IMR-90 (cell line): ENCODE measurements at regions not wholly inside any gene's neighbourhood (a gene's known extent, or its start where the extent isn't known, plus 50 kb on each side); places are given as distances from the start of the nearest gene placed in this dataset.

ENCODE experiments used
- ATAC-seq: fragments of 200-7000 bp; cut with Tn5 transposase; 2 replicates; pipeline ENCODE4 v1.9.1; 2020; ENCODE audit warnings: low read depth, mild to moderate bottlenecking, moderate library complexity
- BruUV-seq: library from RNA; stranded (reverse); fragments of 400-500 nt; replicated peaks from 2 replicates; lab custom pipeline; 2021; lab: Mats Ljungman, UMichigan
- CTCF ChIA-PET: fragments of 300-600 bp; formaldehyde crosslinking; extraction: SDS; loops from one replicate; lab custom pipeline; 2021; ENCODE audit warnings: antibody characterized with exemption; lab: Yijun Ruan, JAX
- POLR2A ChIA-PET: fragments of 300-600 bp; sonication (Branson Sonifier 250); formaldehyde crosslinking; loops from one replicate; lab custom pipeline; 2022; ENCODE audit warnings: antibody characterized with exemption; ENCODE audit not compliant: unreplicated experiment; lab: Charles Lee
- DNase-seq: peaks from one replicate; pipeline ENCODE4 v3.0.0; 2013
- H2AFZ ChIP-seq: replicated peaks from 2 replicates; pipeline ENCODE3; 2013; ENCODE audit warnings: low read length, mild to moderate bottlenecking; ENCODE audit not compliant: poor library complexity
- H2AK5ac ChIP-seq: 2 replicates; pipeline ENCODE4 v1.6.1; 2013; ENCODE audit warnings: low read depth, low read length, inconsistent platforms
- H2AK9ac ChIP-seq: replicated peaks from 2 replicates; pipeline ENCODE3; 2013; ENCODE audit warnings: mild to moderate bottlenecking, low read depth, low read length, moderate library complexity; ENCODE audit not compliant: poor library complexity
- H2BK120ac ChIP-seq: 2 replicates; pipeline ENCODE4 v1.6.1; 2013; ENCODE audit warnings: low read depth, low read length, inconsistent platforms
- H2BK15ac ChIP-seq: 3 replicates; pipeline ENCODE4 v1.6.1; 2013; ENCODE audit warnings: low read depth, low read length, inconsistent platforms
- H2BK20ac ChIP-seq: 2 replicates; pipeline ENCODE4 v1.6.1; 2013; ENCODE audit warnings: low read depth, mild to moderate bottlenecking, inconsistent platforms, low read length, moderate library complexity
- H2BK5ac ChIP-seq: 2 replicates; pipeline ENCODE4 v1.6.1; 2013; ENCODE audit warnings: mild to moderate bottlenecking, low read depth, low read length, inconsistent platforms; ENCODE audit not compliant: poor library complexity, severe bottlenecking
- H3K14ac ChIP-seq: replicated peaks from 2 replicates; pipeline ENCODE4 v1.6.1; 2013; ENCODE audit warnings: low read depth, low read length, inconsistent platforms
- H3K18ac ChIP-seq: 2 replicates; pipeline ENCODE4 v1.6.1; 2013; ENCODE audit warnings: low read depth, low read length, control low read depth
- H3K23ac ChIP-seq: 2 replicates; pipeline ENCODE4 v1.6.1; 2013; ENCODE audit warnings: low read depth, low read length, inconsistent platforms
- H3K27ac ChIP-seq: 2 replicates; pipeline ENCODE4 v1.5.1; 2013; ENCODE audit warnings: mild to moderate bottlenecking, control low read depth, low read length; ENCODE audit not compliant: insufficient read depth
- H3K27me3 ChIP-seq: 2 replicates; pipeline ENCODE4 v1.6.1; 2013; ENCODE audit warnings: low read length; ENCODE audit not compliant: control insufficient read depth, insufficient read depth
- H3K36me3 ChIP-seq: 2 replicates; pipeline ENCODE4 v1.6.1; 2013; ENCODE audit warnings: low read length, mixed read lengths; ENCODE audit not compliant: control insufficient read depth, insufficient read depth
- H3K4ac ChIP-seq: 2 replicates; pipeline ENCODE4 v1.6.1; 2013; ENCODE audit warnings: low read depth, low read length, inconsistent platforms
- H3K4me1 ChIP-seq: 2 replicates; pipeline ENCODE4 v1.6.1; 2013; ENCODE audit warnings: low read length, mixed read lengths; ENCODE audit not compliant: control insufficient read depth, insufficient read depth
- H3K4me2 ChIP-seq: 2 replicates; pipeline ENCODE4 v1.6.1; 2013; ENCODE audit warnings: low read depth, mild to moderate bottlenecking, control low read depth, low read length, moderate library complexity
- H3K4me3 ChIP-seq: 2 replicates; pipeline ENCODE4 v1.5.1; 2013; ENCODE audit warnings: low read depth, mild to moderate bottlenecking, control low read depth, low read length, moderate library complexity; ENCODE audit not compliant: insufficient read depth
- H3K56ac ChIP-seq: 2 replicates; pipeline ENCODE4 v1.6.1; 2013; ENCODE audit warnings: low read length, inconsistent platforms; ENCODE audit not compliant: insufficient read depth; ENCODE audit errors: extremely low read depth
- H3K79me1 ChIP-seq, 2 experiments: 2 replicates each; pipeline ENCODE4 v1.6.1; 2013; ENCODE audit warnings: low read length in 2 of 2, inconsistent platforms in 1 of 2, low read depth in 1 of 2
- H3K9ac ChIP-seq: 2 replicates; pipeline ENCODE4 v1.6.1; 2013; ENCODE audit warnings: low read depth, low read length, control low read depth
- H3K9me1 ChIP-seq: 2 replicates; pipeline ENCODE4 v1.6.1; 2013; ENCODE audit warnings: low read length, inconsistent platforms; ENCODE audit not compliant: insufficient read depth
- H3K9me3 ChIP-seq: 2 replicates; pipeline ENCODE4 v1.6.1; 2013; ENCODE audit warnings: low read length; ENCODE audit not compliant: control insufficient read depth, insufficient read depth
- H4K20me1 ChIP-seq: 2 replicates; pipeline ENCODE4 v1.6.1; 2013; ENCODE audit warnings: low read length, inconsistent platforms; ENCODE audit not compliant: insufficient read depth
- H4K5ac ChIP-seq: 2 replicates; pipeline ENCODE4 v1.6.1; 2013; ENCODE audit warnings: mild to moderate bottlenecking, low read depth, low read length, control low read depth
- H4K8ac ChIP-seq, 2 experiments: 2 replicates each; pipeline ENCODE4 v1.6.1; 2013; ENCODE audit warnings: low read depth in 2 of 2, low read length in 2 of 2, control low read depth in 1 of 2, inconsistent platforms in 1 of 2
- H4K91ac ChIP-seq: 2 replicates; pipeline ENCODE4 v1.6.1; 2013; ENCODE audit warnings: low read depth, low read length, inconsistent platforms; ENCODE audit not compliant: insufficient read depth
- CHD1 ChIP-seq: IDR thresholded peaks from 2 replicates; pipeline ENCODE4 v1.6.1; 2012; ENCODE audit warnings: low read depth, low read length, improper control_type of control experiment
- CTCF ChIP-seq: conservative IDR thresholded peaks from 2 replicates; pipeline ENCODE4 v1.5.1; 2012; ENCODE audit warnings: mild to moderate bottlenecking, low read depth, low read length, improper control_type of control experiment
- FOS ChIP-seq: fragments of 150-350 bp; IDR thresholded peaks from 2 replicates; pipeline ENCODE4 v1.6.1; 2016; ENCODE audit warnings: low read depth, low read length
- MAFK ChIP-seq: IDR thresholded peaks from 2 replicates; pipeline ENCODE4 v1.6.1; 2012; ENCODE audit warnings: low read depth, low read length, improper control_type of control experiment
- MAZ ChIP-seq: IDR thresholded peaks from 2 replicates; pipeline ENCODE4 v1.6.1; 2012; ENCODE audit warnings: low read depth, mild to moderate bottlenecking, low read length, improper control_type of control experiment, moderate library complexity, borderline replicate concordance
- RCOR1 ChIP-seq: IDR thresholded peaks from 2 replicates; pipeline ENCODE4 v1.6.1; 2012; ENCODE audit warnings: mild to moderate bottlenecking, low read length, improper control_type of control experiment; ENCODE audit not compliant: insufficient replicate concordance
- SMC3 ChIP-seq: fragments of 150-350 bp; IDR thresholded peaks from 2 replicates; pipeline ENCODE4 v1.6.1; 2016; ENCODE audit warnings: low read depth, mild to moderate bottlenecking, antibody characterized with exemption, low read length, moderate library complexity
- WGBS, 2 experiments: methylation state at CpG; one replicate each; pipeline versions ENCODE4 v1.1.5 to v1.1.7; 2013; ENCODE audit warnings: missing lambda C conversion rate in 2 of 2; ENCODE audit not compliant: insufficient read length in 1 of 2; ENCODE audit errors: extremely low coverage in 2 of 2; 5-methylcytosine and 5-hydroxymethylcytosine counted together
- dilution Hi-C: fragments of 300-500 bp; cut with HindIII; formaldehyde crosslinking; loops from one replicate; pipeline ENCODE4 v1.14.3; 2018; ENCODE audit warnings: low sequenced_read_pairs; ENCODE audit not compliant: unreplicated experiment
- in situ Hi-C: fragments of 300-500 bp; cut with MboI; formaldehyde crosslinking; loops from 3 replicates; pipeline ENCODE4 v1.14.3; 2019; ENCODE audit warnings: low sequenced_read_pairs, inconsistent platforms, mixed read lengths
- intact Hi-C: fragments of 100-400 bp; cut with micrococcal nuclease; formaldehyde crosslinking; loops from 2 replicates; pipeline ENCODE4 v1.10.0; 2022
- TF ChIP-seq, protein P1 (sequence below): fragments of 150-350 bp; IDR thresholded peaks from 2 replicates; pipeline ENCODE4 v1.6.1; 2017; ENCODE audit warnings: mild to moderate bottlenecking, antibody characterized with exemption, low read length, low read depth

DNA sequence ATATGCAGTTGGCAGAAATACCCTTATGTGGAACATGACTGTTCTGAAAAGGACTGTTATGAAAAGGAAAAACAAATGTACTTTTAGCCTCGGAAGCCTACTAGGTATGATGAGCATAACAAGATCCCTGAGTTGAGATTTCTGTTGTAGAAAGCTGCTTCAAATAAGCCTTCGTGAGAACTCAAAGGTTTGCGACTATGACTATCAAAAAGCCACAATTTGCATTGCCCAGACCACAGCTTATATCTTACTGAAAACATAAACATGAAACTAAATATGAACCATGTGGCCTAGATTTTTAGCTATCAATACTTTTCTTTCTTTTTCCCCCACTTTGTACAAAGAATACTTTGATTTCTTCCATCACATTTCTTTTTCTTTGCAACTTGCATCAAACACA lies 398.2 kb upstream of the LCORL start:
- intact Hi-C loops: no loop called here
- Histone ChIP-seq H3K4me3 (no peak overlapping the region), H3K56ac (no peak overlapping the region), H3K18ac (no peak overlapping the region), H3K9ac (no peak overlapping the region), H4K20me1 (no peaks in the 10 kb centered on the region), H3K27ac (no peak overlapping the region), H2BK15ac (no peak overlapping the region), H2AK5ac (no peak overlapping the region), H3K14ac (no peak overlapping the region), H3K27me3 (no peaks in the 10 kb centered on the region), H3K4ac (no peak overlapping the region), H2AK9ac (no peak overlapping the region), H4K8ac (no peak overlapping the region), H3K4me2 (no peak overlapping the region), H3K9me3 (peaks cover 4% of the 10 kb centered on the region), H3K79me1 (no peaks in the 10 kb centered on the region), H4K5ac (no peak overlapping the region), H3K23ac (no peak overlapping the region), H4K91ac (no peak overlapping the region), H2BK120ac (no peak overlapping the region), H2AFZ (no peak overlapping the region), H3K36me3 (no peaks in the 10 kb centered on the region), H2BK5ac (no peak overlapping the region), H3K9me1 (no peaks in the 10 kb centered on the region), H3K4me1 (no peaks in the 10 kb centered on the region), H2BK20ac (no peak overlapping the region)
- ATAC-seq: no peak
- dilution Hi-C loops: no loop called here
- POLR2A ChIA-PET: no interaction called here
- no TSS peak for BruUV-seq
- in situ Hi-C loops: no loop called here
- CTCF ChIA-PET: no interaction called here
- 80% methylated on average over 1 of the region's 3 CpGs; no CpG with 5 or more reads in 1 of the 2 experiments for WGBS, 2 experiments
- TF ChIP-seq SMC3 (no peak), MAZ (no peak), FOS (no peak), CHD1 (no peak), RCOR1 (no peak), CTCF (no peak), MAFK (no peak)
- TF ChIP-seq, protein P1, sequence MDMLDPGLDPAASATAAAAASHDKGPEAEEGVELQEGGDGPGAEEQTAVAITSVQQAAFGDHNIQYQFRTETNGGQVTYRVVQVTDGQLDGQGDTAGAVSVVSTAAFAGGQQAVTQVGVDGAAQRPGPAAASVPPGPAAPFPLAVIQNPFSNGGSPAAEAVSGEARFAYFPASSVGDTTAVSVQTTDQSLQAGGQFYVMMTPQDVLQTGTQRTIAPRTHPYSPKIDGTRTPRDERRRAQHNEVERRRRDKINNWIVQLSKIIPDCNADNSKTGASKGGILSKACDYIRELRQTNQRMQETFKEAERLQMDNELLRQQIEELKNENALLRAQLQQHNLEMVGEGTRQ: no peak
- DNase-seq: no peak
